GM12878 (cell line): ENCODE measurements at regions not wholly inside any gene's neighbourhood (a gene's known extent, or its start where the extent isn't known, plus 50 kb on each side); places are given as distances from the start of the nearest gene placed in this dataset.

ENCODE experiments used
- ATAC-seq: fragments of 200-7000 bp; cut with Tn5 transposase; 3 replicates; pipeline ENCODE4 v1.9.1; 2020; ENCODE audit warnings: mild to moderate bottlenecking, moderate library complexity
- BruUV-seq: library from RNA; stranded (reverse); fragments of 400-500 nt; replicated peaks from 2 replicates; lab custom pipeline; 2021; lab: Mats Ljungman, UMichigan
- CTCF ChIA-PET: fragments of 300-600 bp; sonication (Branson Sonifier 250); formaldehyde crosslinking; extraction: SDS; loops from one replicate; lab custom pipeline; 2021; ENCODE audit warnings: inconsistent platforms; lab: Yijun Ruan, JAX
- POLR2A ChIA-PET: fragments of 350-600 bp; formaldehyde crosslinking; extraction: SDS; loops from one replicate; lab custom pipeline; 2021; ENCODE audit warnings: inconsistent platforms; lab: Charles Lee
- RAD21 ChIA-PET: fragments of 300-600 bp; sonication (Branson Sonifier 250); formaldehyde crosslinking; loops from one replicate; lab custom pipeline; 2023; ENCODE audit warnings: antibody characterized with exemption; ENCODE audit not compliant: unreplicated experiment; lab: Charles Lee
- SMC1A ChIA-PET: fragments of 300-600 bp; sonication (Branson Sonifier 250); formaldehyde crosslinking; loops from one replicate; lab custom pipeline; 2023; ENCODE audit not compliant: unreplicated experiment, uncharacterized antibody; lab: Charles Lee
- DNase-seq: peaks from one replicate; pipeline ENCODE4 v3.0.0-alpha.2; 2011; ENCODE audit warnings: low read depth, low spot score
- FAIRE-seq: peaks from 3 replicates; lab custom pipeline; 2011; peaks lifted over from hg19 to GRCh38; lab: Jason Lieb, UNC
- H2AFZ ChIP-seq: 2 replicates; pipeline ENCODE4 v1.6.0; 2011; ENCODE audit warnings: low read depth, low read length, control low read depth; ENCODE audit not compliant: control insufficient read depth
- H3K27ac ChIP-seq: 2 replicates; pipeline ENCODE4 v1.5.1; 2011; ENCODE audit warnings: control low read depth; ENCODE audit not compliant: control insufficient read depth, insufficient read depth
- H3K27me3 ChIP-seq, 2 experiments: replicated peaks in 1 of 2; 2 replicates each; pipeline versions ENCODE4 v1.6.0 to v1.6.1; 2011; ENCODE audit warnings: low read length in 1 of 2; ENCODE audit not compliant: control insufficient read depth in 2 of 2, insufficient read depth in 2 of 2
- H3K36me3 ChIP-seq, 2 experiments: 2 replicates each; pipeline ENCODE4 v1.5.1; 2011; ENCODE audit warnings: low read length in 1 of 2; ENCODE audit not compliant: control insufficient read depth in 2 of 2, insufficient read depth in 2 of 2
- H3K4me1 ChIP-seq: 2 replicates; pipeline ENCODE4 v1.6.1; 2011; ENCODE audit warnings: mild to moderate bottlenecking, low read length, moderate library complexity, mixed read lengths; ENCODE audit not compliant: control insufficient read depth, insufficient read depth
- H3K4me2 ChIP-seq: 2 replicates; pipeline ENCODE4 v1.6.0; 2011; ENCODE audit warnings: control low read depth; ENCODE audit not compliant: control insufficient read depth, insufficient read depth
- H3K4me3 ChIP-seq: fragments of 200-600 bp; sonication (generic); 2 replicates; pipeline ENCODE4 v1.5.1; 2016
- H3K79me2 ChIP-seq: 2 replicates; pipeline ENCODE4 v1.6.0; 2011; ENCODE audit warnings: low read length; ENCODE audit not compliant: control insufficient read depth, insufficient read depth
- H3K9ac ChIP-seq: 2 replicates; pipeline ENCODE4 v1.8.0; 2011; ENCODE audit warnings: low read length, control low read depth, mixed read lengths; ENCODE audit not compliant: control insufficient read depth, insufficient read depth
- H3K9me3 ChIP-seq: replicated peaks from 3 replicates; pipeline ENCODE4 v1.5.1; 2011; ENCODE audit warnings: mild to moderate bottlenecking, low read length; ENCODE audit not compliant: control insufficient read depth, insufficient read depth
- H4K20me1 ChIP-seq: 2 replicates; pipeline ENCODE4 v1.6.0; 2011; ENCODE audit not compliant: control insufficient read depth, insufficient read depth
- BACH1 ChIP-seq: fragments of 450-650 bp; IDR thresholded peaks from 2 replicates; pipeline ENCODE4 v1.6.1; 2017; ENCODE audit warnings: mild to moderate bottlenecking, borderline replicate concordance
- BCL11A ChIP-seq: IDR thresholded peaks from 2 replicates; pipeline ENCODE4 v1.6.1; 2011; ENCODE audit warnings: low read depth, low read length
- IKZF2 ChIP-seq, 2 experiments: fragments of 450-650 bp; IDR thresholded peaks; 2 replicates each; pipeline ENCODE4 v1.6.1; 2017; ENCODE audit warnings: mild to moderate bottlenecking in 2 of 2, moderate library complexity in 2 of 2
- KLF5 ChIP-seq: fragments of 450-650 bp; IDR thresholded peaks from 2 replicates; pipeline ENCODE4 v1.6.1; 2014; ENCODE audit warnings: mild to moderate bottlenecking; ENCODE audit not compliant: partially characterized antibody
- PAX5 ChIP-seq: IDR thresholded peaks from 2 replicates; pipeline ENCODE4 v1.6.1; 2011; ENCODE audit warnings: low read depth, low read length, borderline replicate concordance
- SPI1 ChIP-seq: IDR thresholded peaks from 2 replicates; pipeline ENCODE4 v1.6.1; 2011; ENCODE audit warnings: low read depth, mild to moderate bottlenecking, low read length, moderate library complexity, borderline replicate concordance; ENCODE audit not compliant: insufficient read depth
- YBX1 ChIP-seq: fragments of 450-650 bp; IDR thresholded peaks from 2 replicates; pipeline ENCODE4 v1.6.1; 2016; ENCODE audit warnings: antibody characterized with exemption
- ZBED1 ChIP-seq: IDR thresholded peaks from 2 replicates; pipeline ENCODE4 v1.6.1; 2016; ENCODE audit warnings: borderline replicate concordance
- ZNF24 ChIP-seq: fragments of 450-650 bp; IDR thresholded peaks from 2 replicates; pipeline ENCODE4 v1.6.1; 2017; ENCODE audit warnings: antibody characterized with exemption, mild to moderate bottlenecking
- ZNF274 ChIP-seq: IDR thresholded peaks from one replicate; pipeline ENCODE4 v1.8.0; 2011; ENCODE audit not compliant: insufficient read length, insufficient read depth
- ZSCAN29 ChIP-seq: fragments of 450-650 bp; IDR thresholded peaks from 2 replicates; pipeline ENCODE4 v1.6.1; 2017; ENCODE audit warnings: mild to moderate bottlenecking, moderate library complexity
- WGBS: methylation state at CpG from one replicate; pipeline ENCODE4 v1.1.6; 2016; ENCODE audit warnings: low lambda C conversion rate; ENCODE audit not compliant: insufficient replicate concordance, insufficient coverage; ENCODE audit errors: missing lambda C conversion rate; 5-methylcytosine and 5-hydroxymethylcytosine counted together
- in situ Hi-C: fragments of 300-500 bp; cut with MboI; formaldehyde crosslinking; loops from 9 replicates; pipeline ENCODE4 v1.14.3; 2018; ENCODE audit warnings: mixed read lengths
- intact Hi-C: fragments of 100-400 bp; cut with micrococcal nuclease; formaldehyde crosslinking; loops from one replicate; pipeline ENCODE4 v1.14.2; 2022; ENCODE audit not compliant: unreplicated experiment
- TF ChIP-seq, protein P1 (sequence below): fragments of 450-650 bp; IDR thresholded peaks from 2 replicates; pipeline ENCODE4 v1.6.1; 2017; ENCODE audit warnings: mild to moderate bottlenecking
- TF ChIP-seq, protein P2 (sequence below): fragments of 450-650 bp; formaldehyde crosslinking; IDR thresholded peaks from 2 replicates; pipeline ENCODE4 v1.5.0; 2022; ENCODE audit warnings: mild to moderate bottlenecking, missing genetic modification characterization

DNA sequence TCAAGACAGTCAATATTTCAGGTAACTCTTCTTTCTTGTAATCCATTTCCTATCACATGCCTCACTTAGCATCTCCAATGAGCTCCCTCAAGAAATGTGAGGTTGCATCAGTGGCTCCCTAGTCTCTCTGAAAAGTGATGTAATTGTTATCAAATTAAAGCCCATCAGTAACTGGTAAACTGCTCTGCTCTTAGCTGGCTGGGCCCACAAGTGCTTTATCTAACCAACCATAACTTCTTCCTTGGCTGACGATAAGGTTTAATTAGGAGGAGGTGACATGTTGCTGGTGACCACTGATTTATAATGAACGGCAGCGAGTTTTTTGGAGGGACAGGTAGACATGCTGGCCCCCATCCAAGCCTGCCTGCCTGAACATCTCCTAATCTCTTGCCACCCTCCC, 79.6 kb downstream of the RTP4 start:
- no peak for DNase-seq
- CTCF ChIA-PET: interaction anchor here (0.8 to 1.2 kb wide), 2 partner anchors 11 to 128 kb away, joined by 3 to 5 read pairs; no protein-coding TSS in a partner anchor
- TF ChIP-seq ZNF24: no peak
- TF ChIP-seq, all 136 proteins: peak for 0
- in situ Hi-C loops (no loop called here), intact Hi-C loops (no loop called here)
- Histone ChIP-seq H3K27ac (no peak overlapping the region), H3K36me3 (no peaks in the 10 kb centered on the region), H3K4me2 (no peak overlapping the region), H4K20me1 (no peaks in the 10 kb centered on the region), H3K4me1 (no peaks in the 10 kb centered on the region), H3K9me3 (no peaks in the 10 kb centered on the region), H3K9ac (no peak overlapping the region), H3K79me2 (no peaks in the 10 kb centered on the region), H3K4me3 (no peak overlapping the region), H3K27me3 (peaks cover 0 to 3% of the 10 kb centered on the region in 2 experiments; a peak in 2 of 4 replicates), H2AFZ (no peak overlapping the region)
- WGBS: 23% methylated on average over 3 of the region's 3 CpGs
- SMC1A ChIA-PET: no interaction called here
- RAD21 ChIA-PET: interaction anchor here (1.5 kb wide), 1 partner anchor 128 kb away, joined by 4 read pairs; no protein-coding TSS in a partner anchor
- BruUV-seq: no TSS peak
- POLR2A ChIA-PET: no interaction called here
- no peak for FAIRE-seq
- ATAC-seq: no peak

DNA sequence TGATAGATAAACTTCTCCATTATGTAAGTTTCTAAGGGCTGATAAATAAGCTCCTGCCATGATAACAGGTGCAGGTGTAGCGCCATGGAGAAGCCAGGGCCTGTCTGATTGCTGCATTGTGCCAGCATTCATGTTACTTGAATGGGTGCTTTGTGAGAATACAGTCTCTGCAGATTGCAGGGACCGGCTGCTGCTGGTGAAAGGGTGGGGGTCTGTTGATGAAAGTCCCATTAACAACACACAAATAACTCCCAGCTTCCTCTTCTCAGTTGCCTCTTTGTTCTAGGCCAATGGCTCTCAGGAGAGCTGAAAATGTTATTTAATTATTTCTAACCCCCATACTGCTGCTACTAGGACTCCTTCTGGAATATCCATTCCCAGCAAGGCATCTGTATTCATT, 77.2 kb downstream of the RTP4 start:
- ChIA-PET CTCF (no interaction called here), POLR2A (no interaction called here), RAD21 (no interaction called here), SMC1A (no interaction called here)
- H3K9ac ChIP-seq: no peak overlapping the region
- H2AFZ ChIP-seq: no peak overlapping the region
- intact Hi-C loops (no loop called here), in situ Hi-C loops (no loop called here)
- no peak overlapping the region for H3K4me3 ChIP-seq
- H3K4me2 ChIP-seq: no peak overlapping the region
- WGBS: 30% methylated on average over 2 of the region's 2 CpGs
- no peaks in the 10 kb centered on the region for H3K79me2 ChIP-seq
- H3K4me1 ChIP-seq: no peaks in the 10 kb centered on the region
- FAIRE-seq: no peak
- H3K27ac ChIP-seq: no peak overlapping the region
- H3K27me3 ChIP-seq: peaks cover 0 to 3% of the 10 kb centered on the region in 2 experiments; a peak in 1 of 4 replicates
- no TSS peak for BruUV-seq
- H4K20me1 ChIP-seq: no peaks in the 10 kb centered on the region
- no peak for ATAC-seq
- H3K9me3 ChIP-seq: no peaks in the 10 kb centered on the region
- no peak for DNase-seq
- no peaks in the 10 kb centered on the region for H3K36me3 ChIP-seq
- TF ChIP-seq YBX1 (no peak), PAX5 (no peak), SPI1 (no peak), ZSCAN29 (no peak), ZNF274 (no peak), ZBED1 (no peak), BACH1 (no peak), KLF5 (no peak), BCL11A (no peak), IKZF2 (IDR thresholded peaks at IDR 0.05) (no peak)
- TF ChIP-seq, protein P1, sequence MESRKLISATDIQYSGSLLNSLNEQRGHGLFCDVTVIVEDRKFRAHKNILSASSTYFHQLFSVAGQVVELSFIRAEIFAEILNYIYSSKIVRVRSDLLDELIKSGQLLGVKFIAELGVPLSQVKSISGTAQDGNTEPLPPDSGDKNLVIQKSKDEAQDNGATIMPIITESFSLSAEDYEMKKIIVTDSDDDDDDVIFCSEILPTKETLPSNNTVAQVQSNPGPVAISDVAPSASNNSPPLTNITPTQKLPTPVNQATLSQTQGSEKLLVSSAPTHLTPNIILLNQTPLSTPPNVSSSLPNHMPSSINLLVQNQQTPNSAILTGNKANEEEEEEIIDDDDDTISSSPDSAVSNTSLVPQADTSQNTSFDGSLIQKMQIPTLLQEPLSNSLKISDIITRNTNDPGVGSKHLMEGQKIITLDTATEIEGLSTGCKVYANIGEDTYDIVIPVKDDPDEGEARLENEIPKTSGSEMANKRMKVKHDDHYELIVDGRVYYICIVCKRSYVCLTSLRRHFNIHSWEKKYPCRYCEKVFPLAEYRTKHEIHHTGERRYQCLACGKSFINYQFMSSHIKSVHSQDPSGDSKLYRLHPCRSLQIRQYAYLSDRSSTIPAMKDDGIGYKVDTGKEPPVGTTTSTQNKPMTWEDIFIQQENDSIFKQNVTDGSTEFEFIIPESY: no peak
- TF ChIP-seq, protein P2, sequence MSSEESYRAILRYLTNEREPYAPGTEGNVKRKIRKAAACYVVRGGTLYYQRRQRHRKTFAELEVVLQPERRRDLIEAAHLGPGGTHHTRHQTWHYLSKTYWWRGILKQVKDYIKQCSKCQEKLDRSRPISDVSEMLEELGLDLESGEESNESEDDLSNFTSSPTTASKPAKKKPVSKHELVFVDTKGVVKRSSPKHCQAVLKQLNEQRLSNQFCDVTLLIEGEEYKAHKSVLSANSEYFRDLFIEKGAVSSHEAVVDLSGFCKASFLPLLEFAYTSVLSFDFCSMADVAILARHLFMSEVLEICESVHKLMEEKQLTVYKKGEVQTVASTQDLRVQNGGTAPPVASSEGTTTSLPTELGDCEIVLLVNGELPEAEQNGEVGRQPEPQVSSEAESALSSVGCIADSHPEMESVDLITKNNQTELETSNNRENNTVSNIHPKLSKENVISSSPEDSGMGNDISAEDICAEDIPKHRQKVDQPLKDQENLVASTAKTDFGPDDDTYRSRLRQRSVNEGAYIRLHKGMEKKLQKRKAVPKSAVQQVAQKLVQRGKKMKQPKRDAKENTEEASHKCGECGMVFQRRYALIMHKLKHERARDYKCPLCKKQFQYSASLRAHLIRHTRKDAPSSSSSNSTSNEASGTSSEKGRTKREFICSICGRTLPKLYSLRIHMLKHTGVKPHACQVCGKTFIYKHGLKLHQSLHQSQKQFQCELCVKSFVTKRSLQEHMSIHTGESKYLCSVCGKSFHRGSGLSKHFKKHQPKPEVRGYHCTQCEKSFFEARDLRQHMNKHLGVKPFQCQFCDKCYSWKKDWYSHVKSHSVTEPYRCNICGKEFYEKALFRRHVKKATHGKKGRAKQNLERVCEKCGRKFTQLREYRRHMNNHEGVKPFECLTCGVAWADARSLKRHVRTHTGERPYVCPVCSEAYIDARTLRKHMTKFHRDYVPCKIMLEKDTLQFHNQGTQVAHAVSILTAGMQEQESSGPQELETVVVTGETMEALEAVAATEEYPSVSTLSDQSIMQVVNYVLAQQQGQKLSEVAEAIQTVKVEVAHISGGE: no peak
